ENCODE measurements at regions not wholly inside any gene's neighbourhood (a gene's known extent, or its start where the extent isn't known, plus 50 kb on each side); places are given as distances from the start of the nearest gene placed in this dataset.

- no peak overlapping the region for H3K4me3 ChIP-seq (ENCODE audit: low read depth, low read length)
- no peak for DNase-seq (ENCODE audit: low read depth)
Observed at GRCh38 chr2:58770846-58771245, 529.7 kb upstream of the FANCL start.

GRCh38 chr2:58769864-58770234, 528.7 kb upstream of the FANCL start:
- H3K4me3 ChIP-seq (ENCODE audit: low read depth, low read length): no peak overlapping the region
- TF ChIP-seq CTCF (IDR thresholded peaks at IDR 0.05; ENCODE audit: control insufficient read depth, extremely low read depth, insufficient read depth): no peak
- no peak for DNase-seq (ENCODE audit: low read depth)

More at GRCh38 chr2:58770846-58771245, 529.7 kb upstream of the FANCL start:
- no peak for TF ChIP-seq CTCF (IDR thresholded peaks at IDR 0.05; ENCODE audit: control insufficient read depth, extremely low read depth, insufficient read depth)

GRCh38 chr2:58769111-58769863, 528.2 kb upstream of the FANCL start:
- DNase-seq (ENCODE audit: low read depth): no peak
- no peak for TF ChIP-seq CTCF (IDR thresholded peaks at IDR 0.05; ENCODE audit: control insufficient read depth, extremely low read depth, insufficient read depth)
- no peak overlapping the region for H3K4me3 ChIP-seq (ENCODE audit: low read depth, low read length)

- DNase-seq (ENCODE audit: low read depth): no peak
- no peak for TF ChIP-seq CTCF (IDR thresholded peaks at IDR 0.05; ENCODE audit: control insufficient read depth, extremely low read depth, insufficient read depth)
- no peak overlapping the region for H3K4me3 ChIP-seq (ENCODE audit: low read depth, low read length)
Observed at GRCh38 chr2:58768715-58769080, 527.6 kb upstream of the FANCL start.

- DNase-seq (ENCODE audit: low read depth): no peak
- no peak for TF ChIP-seq CTCF (IDR thresholded peaks at IDR 0.05; ENCODE audit: control insufficient read depth, extremely low read depth, insufficient read depth)
- no peak overlapping the region for H3K4me3 ChIP-seq (ENCODE audit: low read depth, low read length)
Observed at GRCh38 chr2:58767828-58768714, 526.9 kb upstream of the FANCL start.

- no peak overlapping the region for H3K4me3 ChIP-seq (ENCODE audit: low read depth, low read length)
- TF ChIP-seq CTCF (IDR thresholded peaks at IDR 0.05; ENCODE audit: control insufficient read depth, extremely low read depth, insufficient read depth): no peak
- no peak for DNase-seq (ENCODE audit: low read depth)
Observed at GRCh38 chr2:58764338-58765104, 523.4 kb upstream of the FANCL start.
